DOHH2 (cell line): ENCODE measurements at regions not wholly inside any gene's neighbourhood (a gene's known extent, or its start where the extent isn't known, plus 50 kb on each side); places are given as distances from the start of the nearest gene placed in this dataset.

Source experiments
- CTCF ChIP-seq: fragments of 200-600 bp; sonication (generic); IDR thresholded peaks from one replicate; pipeline ENCODE4 v1.5.1; 2014; ENCODE audit warnings: antibody characterized with exemption, mild to moderate bottlenecking, low read depth, low read length; ENCODE audit not compliant: poor library complexity, severe bottlenecking
- EZH2phosphoT487 ChIP-seq: fragments of 200-600 bp; sonication (generic); IDR thresholded peaks from 2 replicates; pipeline ENCODE4 v1.6.1; 2017; ENCODE audit warnings: borderline replicate concordance, mild to moderate bottlenecking, antibody characterized with exemption, low read length, moderate library complexity, mixed read lengths

GRCh38 chr11:10990637-10991193, 132.9 kb upstream of the ZBED5 start:
- TF ChIP-seq CTCF (no peak), EZH2phosphoT487 (no peak)
